ENCODE measurements at regions not wholly inside any gene's neighbourhood (a gene's known extent, or its start where the extent isn't known, plus 50 kb on each side); places are given as distances from the start of the nearest gene placed in this dataset.
"Not testable (repeated sequence)": the region's sequence is repeated elsewhere in the genome, so short reads cannot be mapped to it uniquely, and the experiment has no call there.

DNA sequence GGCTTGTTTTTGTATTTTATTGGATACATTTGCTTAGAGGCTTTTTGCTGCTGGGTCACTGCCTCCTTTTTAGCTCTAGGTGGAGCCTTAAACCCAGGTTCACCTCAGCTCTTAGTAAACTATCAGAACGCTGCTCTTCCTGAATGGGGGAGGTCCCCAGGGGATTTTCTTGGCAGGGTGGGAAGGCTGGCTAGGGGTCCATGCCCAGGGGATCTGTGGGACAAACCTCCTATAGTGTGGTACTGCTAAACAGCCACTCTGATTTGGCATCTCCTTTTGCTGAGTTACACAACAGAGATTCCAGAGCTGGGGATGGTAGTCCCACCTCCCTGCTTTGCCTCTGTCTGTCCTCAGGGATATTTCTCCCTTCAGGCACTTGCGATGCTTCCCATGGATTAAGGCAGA, 204.9 kb downstream of the ZIC5 start:
- peak; percentile 2 for DNase-seq

GRCh38 chr13:99765869-99766268, 205.7 kb downstream of the ZIC5 start:
- no peak for DNase-seq

GRCh38 chr13:99760456-99760855, 211.1 kb downstream of the ZIC5 start:
- DNase-seq = no peak

DNA sequence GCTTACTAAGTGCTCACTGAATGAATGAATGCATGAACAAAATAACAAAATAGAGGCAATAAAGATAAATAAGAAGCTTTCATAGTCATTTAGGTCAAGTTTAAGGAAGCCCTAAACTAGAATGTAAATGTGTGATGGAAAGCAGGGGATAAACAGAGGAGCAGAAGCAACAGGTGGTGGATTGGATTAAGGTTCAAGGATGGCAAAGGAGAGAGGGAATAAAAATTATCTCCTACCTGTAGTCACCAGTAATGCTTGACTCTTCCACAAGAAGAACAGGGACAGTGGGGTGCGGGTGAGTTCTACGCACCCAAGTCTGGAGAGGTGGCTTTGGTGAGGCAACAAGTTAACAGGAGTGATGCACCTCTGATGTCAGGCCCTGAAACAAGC, 212.4 kb downstream of the ZIC5 start:
- no peak for DNase-seq

DNA sequence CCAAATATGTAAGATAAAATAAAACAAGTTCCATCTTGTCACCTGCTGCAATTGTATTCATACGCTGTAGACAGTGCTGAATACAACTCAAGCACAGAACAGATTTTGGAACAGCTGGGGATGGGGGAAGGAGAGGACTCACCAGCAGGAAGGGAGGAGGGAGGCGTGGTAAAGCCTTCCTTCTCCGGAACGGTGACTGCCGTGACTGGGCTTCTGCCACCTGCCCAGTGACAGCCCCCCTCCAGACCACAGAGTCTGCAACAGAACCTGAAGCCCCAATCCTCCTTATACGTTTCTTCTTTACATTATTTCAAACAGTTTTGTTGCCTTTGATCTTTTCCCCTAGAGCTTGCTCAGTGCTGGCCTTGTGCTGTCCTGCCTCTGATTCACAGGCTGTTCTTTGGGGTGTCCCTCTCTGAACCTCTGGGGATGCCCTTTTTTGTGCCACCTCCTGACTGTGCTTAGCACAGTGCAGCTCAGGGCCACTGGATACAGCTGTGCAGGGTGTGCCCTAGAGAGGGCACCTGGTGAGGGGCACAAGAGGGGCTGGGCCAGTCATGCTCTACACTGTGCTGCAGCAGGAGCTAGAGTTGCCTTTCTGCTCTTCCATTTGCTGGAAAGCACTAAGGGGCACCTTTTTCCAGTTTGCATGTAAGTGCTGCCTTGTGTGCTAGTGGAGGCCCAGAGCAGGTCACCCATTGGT, 213.0 kb downstream of the ZIC5 start:
- no peak for DNase-seq

DNA sequence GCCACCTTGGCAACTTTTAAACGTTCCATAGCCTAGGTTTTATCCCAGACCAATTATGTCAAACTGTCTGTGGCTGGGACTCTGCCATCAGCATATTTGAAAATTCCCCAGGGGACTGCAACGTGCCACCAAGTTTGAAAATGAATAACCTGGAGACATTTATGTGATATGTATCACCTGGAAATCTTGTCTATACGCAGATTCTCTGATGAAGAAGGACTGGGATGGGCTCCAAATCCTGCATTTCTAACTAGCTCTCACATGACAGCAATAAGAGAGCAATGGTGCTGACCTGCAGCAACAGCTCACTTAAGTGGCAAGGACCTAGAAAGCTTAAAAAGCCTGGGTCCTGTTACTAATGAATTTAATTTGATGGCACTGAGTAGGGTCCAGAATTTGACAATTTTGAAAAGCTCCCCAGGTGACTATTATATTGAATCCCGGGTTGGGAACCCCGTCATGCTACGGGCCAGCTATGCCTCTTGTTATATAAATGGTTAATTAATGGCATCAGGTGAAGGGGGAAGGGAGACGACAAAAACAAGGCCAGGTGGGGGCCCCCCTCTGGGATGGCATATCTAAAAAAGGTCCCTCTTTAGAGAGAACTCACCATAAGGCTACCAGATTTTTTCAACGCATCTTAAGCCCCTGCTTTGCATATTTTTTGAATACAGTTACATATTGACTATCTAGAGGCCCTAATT, 213.7 kb downstream of the ZIC5 start:
- DNase-seq = no peak

GRCh38 chr13:99756281-99756680, 215.3 kb downstream of the ZIC5 start:
- peak; percentile 6 for DNase-seq

DNA sequence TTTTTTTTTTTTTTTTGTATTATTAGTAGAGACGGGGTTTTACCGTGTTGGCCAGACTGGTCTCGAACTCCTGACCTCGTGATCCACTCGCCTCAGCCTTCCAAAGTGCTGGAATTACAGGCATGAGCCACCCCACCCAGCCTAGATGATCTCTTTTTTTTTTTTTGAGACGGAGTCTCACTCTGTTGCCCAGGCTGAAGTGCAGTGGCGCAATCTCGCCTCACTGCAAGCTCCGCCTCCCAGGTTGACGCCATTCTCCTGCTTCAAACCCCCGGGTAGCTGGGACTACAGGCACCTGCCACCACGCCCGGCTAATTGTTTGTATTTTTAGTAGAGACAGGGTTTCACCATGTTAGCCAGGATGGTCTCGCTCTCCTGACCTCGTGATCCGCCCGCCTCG, 216.8 kb downstream of the ZIC5 start:
- not testable (repeated sequence) for DNase-seq

GRCh38 chr13:99752373-99752772, 219.2 kb downstream of the ZIC5 start:
- DNase-seq = no peak

DNA sequence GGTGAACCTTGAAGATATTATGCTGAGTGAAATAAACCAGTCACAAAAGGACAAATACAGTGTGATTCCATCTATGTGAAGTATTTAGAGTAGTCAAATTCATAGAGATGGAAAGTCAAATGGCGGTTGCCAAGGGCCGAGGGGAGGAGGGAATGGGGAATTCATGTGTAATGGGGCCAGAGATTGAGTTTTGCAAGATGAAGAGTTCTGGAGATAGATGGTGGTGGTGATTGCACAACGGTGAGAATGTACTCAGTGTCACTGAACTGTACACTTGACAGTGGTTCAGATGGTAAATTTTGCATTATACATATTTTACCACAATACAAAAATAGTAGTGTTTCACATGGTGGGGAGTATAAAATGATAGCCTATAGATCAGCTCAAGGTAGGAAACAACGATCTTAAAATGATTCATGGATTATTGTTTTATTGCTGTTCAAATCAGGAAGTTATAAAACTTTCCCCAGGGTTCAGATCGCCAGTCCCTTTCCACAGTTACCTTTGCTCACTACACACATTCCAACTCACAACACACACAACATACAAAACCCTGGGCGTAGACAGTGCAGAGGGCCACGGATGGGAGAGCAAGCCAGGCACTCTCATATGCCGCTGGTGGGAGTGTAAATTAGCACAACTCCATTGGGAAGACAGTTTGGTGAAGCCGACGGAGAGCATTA, 219.9 kb downstream of the ZIC5 start:
- DNase-seq = no peak

GRCh38 chr13:99750951-99751350, 220.6 kb downstream of the ZIC5 start:
- no peak for DNase-seq

- DNase-seq = no peak
Measured at GRCh38 chr13:99749271-99750019, 222.1 kb downstream of the ZIC5 start.

DNA sequence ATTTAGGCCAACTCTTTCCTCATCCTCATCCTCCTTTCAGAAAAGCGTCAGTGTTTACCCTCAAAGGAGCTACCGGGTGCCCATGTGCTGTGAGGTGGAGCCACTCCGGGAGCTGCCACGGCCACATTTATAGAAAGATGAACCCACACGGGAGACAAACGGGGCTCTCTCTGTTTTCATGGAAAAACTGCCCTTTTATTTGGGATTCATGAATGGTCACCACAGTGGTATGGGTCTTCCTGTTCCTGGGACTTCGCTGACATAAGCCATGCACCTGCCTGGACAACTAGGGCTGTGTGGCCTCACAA, 224.2 kb downstream of the ZIC5 start:
- no peak for DNase-seq

DNA sequence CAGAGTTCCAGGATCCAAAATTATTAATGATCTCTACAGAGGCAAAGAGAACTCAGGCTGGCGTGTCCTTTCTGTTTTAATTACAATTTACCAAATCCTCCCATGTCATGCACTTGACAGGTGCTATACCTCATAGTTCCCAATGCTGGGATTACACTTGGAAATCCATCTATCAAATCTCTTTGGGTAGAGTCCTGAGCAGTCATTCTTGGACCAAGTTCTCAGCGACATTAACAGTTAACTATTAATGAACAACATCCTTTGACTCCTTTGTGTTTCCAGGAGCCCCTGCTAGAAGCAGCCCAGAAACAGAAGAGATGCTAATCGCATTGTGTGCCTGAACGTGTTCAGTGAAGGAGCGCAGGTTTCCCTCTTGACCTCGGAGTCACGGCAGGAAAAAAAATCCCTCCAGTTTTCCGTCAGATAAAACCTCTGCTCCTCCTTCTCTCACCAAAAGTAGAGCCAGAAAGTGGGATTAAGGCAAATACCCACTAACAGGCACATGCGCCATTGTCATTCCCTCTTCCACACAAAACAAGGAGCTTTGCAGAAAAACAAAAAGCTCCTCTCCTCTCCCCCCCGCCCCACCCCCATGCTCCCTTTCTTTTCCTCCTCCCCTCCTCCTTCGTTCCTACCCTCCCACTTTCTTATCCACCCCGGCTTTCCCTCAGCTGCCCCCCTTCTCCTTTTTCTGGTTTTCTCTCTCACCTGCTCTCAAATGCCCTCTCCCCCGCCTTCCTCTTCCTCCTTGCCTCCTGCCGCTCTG, 224.7 kb downstream of the ZIC5 start:
- DNase-seq = no peak

DNA sequence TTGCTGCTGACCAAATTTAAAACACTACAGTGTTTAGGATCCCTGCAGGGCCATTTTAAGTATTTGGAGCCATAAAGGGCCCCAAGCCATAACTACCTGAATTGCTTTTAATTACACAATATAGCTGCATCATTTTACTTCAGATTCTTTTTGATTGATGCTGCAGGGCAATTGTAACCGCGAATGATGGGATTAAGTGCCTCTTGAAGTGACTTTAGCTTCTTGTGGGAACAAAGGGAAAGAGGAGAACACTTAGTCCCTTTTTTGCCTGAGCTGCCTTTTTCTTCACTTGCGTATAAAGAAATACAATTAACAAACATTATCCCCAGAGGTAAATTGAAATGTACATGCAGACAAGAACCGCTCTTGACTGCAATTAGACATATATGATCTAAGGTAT, 228.5 kb downstream of the ZIC5 start:
- no peak for DNase-seq

GRCh38 chr13:99741960-99742359, 229.6 kb downstream of the ZIC5 start:
- no peak for DNase-seq

DNA sequence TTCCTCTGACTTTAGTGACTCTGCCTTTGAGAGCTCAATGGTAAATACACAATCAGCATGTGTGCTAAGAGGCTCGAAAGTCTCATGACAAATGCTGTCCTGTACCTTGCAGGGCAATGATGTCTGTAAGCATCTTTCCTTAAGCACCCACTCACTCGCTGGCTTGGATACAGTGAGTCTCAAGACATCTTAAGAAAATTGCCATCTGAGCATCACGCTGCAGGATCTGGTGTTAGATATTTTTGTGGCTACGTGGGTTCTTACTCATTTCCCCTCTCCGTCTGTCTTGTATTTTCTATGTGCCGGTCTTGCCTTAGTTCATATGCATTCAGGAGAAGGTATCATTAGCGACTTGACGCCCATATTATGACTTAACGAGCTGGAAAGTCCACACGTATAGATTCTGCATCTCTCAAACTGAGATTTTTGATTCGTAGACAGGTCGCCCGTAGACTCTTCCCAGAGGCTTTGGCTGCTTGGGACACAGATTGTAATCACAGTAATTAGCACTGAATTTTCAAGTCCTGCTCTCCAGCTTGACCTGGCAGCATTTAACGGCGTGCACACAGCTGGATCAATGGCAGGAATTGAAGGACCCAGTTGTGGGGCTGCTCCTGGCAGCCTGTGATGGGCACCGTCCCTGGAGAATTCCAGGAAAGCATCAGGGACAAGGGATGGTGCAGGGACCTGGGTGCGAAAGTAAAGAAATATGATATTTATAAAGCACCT, 231.2 kb downstream of the ZIC5 start:
- peak; percentile 26 for DNase-seq

DNA sequence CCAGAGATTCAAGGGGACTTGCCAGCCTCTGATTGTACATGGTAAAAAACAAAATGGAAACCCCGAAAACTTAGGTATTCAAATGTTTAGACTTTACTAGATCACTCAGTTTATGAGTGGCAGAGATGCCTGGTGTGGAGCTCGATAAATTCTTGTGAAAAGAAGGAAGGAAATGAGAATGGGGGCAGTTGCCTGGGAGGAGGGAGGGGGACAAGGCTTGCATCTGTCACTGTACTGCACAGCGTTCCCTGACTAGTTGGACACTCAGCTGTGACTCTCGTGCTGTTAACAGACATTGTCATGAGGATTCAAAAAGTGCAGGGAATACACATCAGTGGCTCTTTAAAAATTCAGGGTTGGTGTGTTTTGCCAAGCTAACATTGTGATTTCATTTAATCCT, 232.9 kb downstream of the ZIC5 start:
- no peak for DNase-seq

GRCh38 chr13:99737481-99738245, 233.9 kb downstream of the ZIC5 start:
- no peak for DNase-seq

- no peak for DNase-seq
Measured at GRCh38 chr13:99736541-99736940, 235.0 kb downstream of the ZIC5 start.

- DNase-seq = no peak
Measured at GRCh38 chr13:99734013-99734693, 232.9 kb downstream of the TM9SF2 start.
